Esophagus squamous epithelium (tissue), 5 donors: ENCODE measurements at regions not wholly inside any gene's neighbourhood (a gene's known extent, or its start where the extent isn't known, plus 50 kb on each side); places are given as distances from the start of the nearest gene placed in this dataset.

Source experiments
- DNase-seq: peaks from one replicate; lab custom pipeline; 2025; lab: John Stamatoyannopoulos, UW
- H3K27ac ChIP-seq, 4 donors: fragments of 200-600 bp; sonication (generic); one replicate each; pipeline ENCODE4 v1.5.1; 2016 to 2019; ENCODE audit warnings: mild to moderate bottlenecking in 1 of 4
- H3K27me3 ChIP-seq, 4 donors: fragments of 200-600 bp; sonication (generic); 1 replicate in 3 of 4; 2 replicates in 1 of 4; pipeline versions ENCODE4 v1.5.1 to v1.6.0; 2017 to 2021; ENCODE audit warnings: antibody characterized with exemption in 1 of 4
- H3K36me3 ChIP-seq, 3 donors: fragments of 200-600 bp; sonication (generic); one replicate each; pipeline ENCODE4 v1.5.1; 2016 to 2019
- H3K4me1 ChIP-seq, 3 donors: fragments of 200-600 bp; sonication (generic); one replicate each; pipeline ENCODE4 v1.5.1; 2017 to 2019
- H3K4me3 ChIP-seq, 4 donors: fragments of 200-600 bp; sonication (generic); 1 replicate in 3 of 4; 2 replicates in 1 of 4; pipeline ENCODE4 v1.5.1; 2016 to 2019; ENCODE audit warnings: mild to moderate bottlenecking in 2 of 4, moderate library complexity in 1 of 4
- H3K9me3 ChIP-seq, 3 donors: fragments of 200-600 bp; sonication (generic); one replicate each; pipeline ENCODE4 v1.5.1; 2016 to 2019
- POLR2A ChIP-seq, 4 donors: fragments of 450-650 bp; IDR thresholded peaks; one replicate each; pipeline ENCODE4 v1.6.1; 2017; ENCODE audit warnings: antibody characterized with exemption in 4 of 4, mild to moderate bottlenecking in 4 of 4, moderate library complexity in 3 of 4
- WGBS, 2 donors: methylation state at CpG; one replicate each; pipeline ENCODE4 v1.1.5; 2018; 5-methylcytosine and 5-hydroxymethylcytosine counted together
- intact Hi-C: fragments of 100-400 bp; cut with DNase I; formaldehyde crosslinking; loops from one replicate; pipeline ENCODE4 v1.15.0; 2022
- TF ChIP-seq, protein P1 (sequence below), 6 experiments: fragments of 450-650 bp in 4 of 6; fragments of 200-600 bp in 2 of 6; sonication (generic) in 2 of 6; IDR thresholded peaks; one replicate each; pipeline ENCODE4 v1.5.1; 2016 to 2019; ENCODE audit warnings: antibody characterized with exemption in 6 of 6, mild to moderate bottlenecking in 4 of 6, moderate library complexity in 4 of 6
- donor health status: DM: yes; HTN: yes; CAD: no.

DNA sequence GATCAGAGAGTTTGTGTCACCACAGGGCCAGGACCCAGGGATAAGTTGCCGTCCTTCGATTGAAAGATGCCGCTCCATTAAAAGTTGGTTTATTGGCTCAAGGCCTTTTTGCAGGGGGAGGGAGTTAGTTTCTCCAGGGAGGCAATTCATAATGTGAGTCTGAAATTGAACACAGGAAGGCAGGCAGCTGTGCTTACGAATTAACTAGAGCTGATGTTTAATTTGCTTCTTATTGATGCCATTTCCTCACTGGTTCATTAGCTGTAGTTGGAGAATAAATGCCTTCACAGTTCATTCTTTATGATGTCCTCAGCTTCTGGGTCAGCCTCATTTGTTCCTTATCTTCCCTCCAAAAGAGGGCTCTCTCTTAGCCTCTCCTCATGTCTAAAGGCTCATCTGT, 113.2 kb upstream of the PTPRT start:
- TF ChIP-seq, protein P1, sequence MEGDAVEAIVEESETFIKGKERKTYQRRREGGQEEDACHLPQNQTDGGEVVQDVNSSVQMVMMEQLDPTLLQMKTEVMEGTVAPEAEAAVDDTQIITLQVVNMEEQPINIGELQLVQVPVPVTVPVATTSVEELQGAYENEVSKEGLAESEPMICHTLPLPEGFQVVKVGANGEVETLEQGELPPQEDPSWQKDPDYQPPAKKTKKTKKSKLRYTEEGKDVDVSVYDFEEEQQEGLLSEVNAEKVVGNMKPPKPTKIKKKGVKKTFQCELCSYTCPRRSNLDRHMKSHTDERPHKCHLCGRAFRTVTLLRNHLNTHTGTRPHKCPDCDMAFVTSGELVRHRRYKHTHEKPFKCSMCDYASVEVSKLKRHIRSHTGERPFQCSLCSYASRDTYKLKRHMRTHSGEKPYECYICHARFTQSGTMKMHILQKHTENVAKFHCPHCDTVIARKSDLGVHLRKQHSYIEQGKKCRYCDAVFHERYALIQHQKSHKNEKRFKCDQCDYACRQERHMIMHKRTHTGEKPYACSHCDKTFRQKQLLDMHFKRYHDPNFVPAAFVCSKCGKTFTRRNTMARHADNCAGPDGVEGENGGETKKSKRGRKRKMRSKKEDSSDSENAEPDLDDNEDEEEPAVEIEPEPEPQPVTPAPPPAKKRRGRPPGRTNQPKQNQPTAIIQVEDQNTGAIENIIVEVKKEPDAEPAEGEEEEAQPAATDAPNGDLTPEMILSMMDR (IDR thresholded peaks at IDR 0.05), result no peak
- TF ChIP-seq POLR2A (IDR thresholded peaks at IDR 0.05), result no peak
- 77 to 81% methylated on average over 4 of the region's 4 CpGs for WGBS, 2 donors
- Histone ChIP-seq H3K27ac (no peak overlapping the region), H3K4me3 (no peak overlapping the region), H3K36me3 (no peaks in the 10 kb centered on the region), H3K27me3 (no peaks in the 10 kb centered on the region), H3K9me3 (no peaks in the 10 kb centered on the region), H3K4me1 (no peaks in the 10 kb centered on the region)
- intact Hi-C loops, result no loop called here
- DNase-seq, result no peak

DNA sequence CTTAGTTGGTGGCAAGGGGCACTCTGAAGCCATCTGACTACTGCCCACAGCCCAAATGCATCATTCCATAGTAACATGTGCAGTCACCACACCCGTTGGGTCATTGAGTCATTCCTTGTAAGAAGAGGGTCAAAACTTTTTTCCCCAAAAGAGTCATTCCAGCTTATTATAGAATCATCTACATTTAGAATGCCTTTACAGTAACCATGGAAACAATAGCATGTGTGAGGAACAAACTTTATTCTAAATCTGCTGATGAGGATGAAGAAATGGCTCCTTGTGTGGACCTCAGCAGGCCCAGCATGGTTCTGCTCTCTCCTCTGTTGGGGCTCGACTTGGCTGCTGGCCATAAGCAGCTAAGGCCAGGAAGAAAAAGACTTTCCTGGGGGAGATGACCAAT, 111.2 kb upstream of the PTPRT start:
- TF ChIP-seq, protein P1 (IDR thresholded peaks at IDR 0.05), result no peak
- TF ChIP-seq POLR2A (IDR thresholded peaks at IDR 0.05), result no peak
- Histone ChIP-seq H3K4me1 (no peaks in the 10 kb centered on the region), H3K27me3 (no peaks in the 10 kb centered on the region), H3K36me3 (no peaks in the 10 kb centered on the region), H3K27ac (no peak overlapping the region), H3K4me3 (no peak overlapping the region), H3K9me3 (no peaks in the 10 kb centered on the region)
- intact Hi-C loops, result no loop called here
- DNase-seq, result no peak
- WGBS, 2 donors, result 29 to 33% methylated on average over 2 of the region's 2 CpGs

DNA sequence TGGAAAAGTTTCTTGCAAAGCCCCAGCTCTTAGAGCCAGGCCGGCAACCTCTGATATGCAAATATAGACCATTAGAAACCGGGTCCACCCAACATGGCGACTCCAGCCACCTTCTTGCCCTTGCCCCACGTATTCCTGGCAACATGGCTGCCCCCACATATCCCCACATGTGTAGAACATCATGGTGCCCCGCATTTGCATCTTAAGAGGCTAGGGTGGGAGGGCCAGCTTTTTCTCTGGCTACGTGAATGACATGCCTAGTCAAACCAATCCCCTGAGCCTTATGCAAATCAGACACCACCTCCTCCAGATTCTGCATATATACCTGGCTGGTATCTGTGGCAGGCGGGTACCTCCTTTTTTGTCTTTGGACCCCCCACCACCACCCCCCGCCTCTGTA, 106.1 kb upstream of the PTPRT start:
- no peaks in the 10 kb centered on the region for H3K9me3 ChIP-seq
- no peaks in the 10 kb centered on the region for H3K36me3 ChIP-seq
- TF ChIP-seq POLR2A (IDR thresholded peaks at IDR 0.05), result no peak
- TF ChIP-seq, protein P1 (IDR thresholded peaks at IDR 0.05), result no peak
- H3K27me3 ChIP-seq, result no peaks in the 10 kb centered on the region
- H3K27ac ChIP-seq, result no peak overlapping the region
- intact Hi-C loops, result no loop called here
- DNase-seq, result no peak
- no peaks in the 10 kb centered on the region for H3K4me1 ChIP-seq
- WGBS, 2 donors, result 54 to 80% methylated on average over 8 of the region's 8 CpGs
- no peak overlapping the region for H3K4me3 ChIP-seq

DNA sequence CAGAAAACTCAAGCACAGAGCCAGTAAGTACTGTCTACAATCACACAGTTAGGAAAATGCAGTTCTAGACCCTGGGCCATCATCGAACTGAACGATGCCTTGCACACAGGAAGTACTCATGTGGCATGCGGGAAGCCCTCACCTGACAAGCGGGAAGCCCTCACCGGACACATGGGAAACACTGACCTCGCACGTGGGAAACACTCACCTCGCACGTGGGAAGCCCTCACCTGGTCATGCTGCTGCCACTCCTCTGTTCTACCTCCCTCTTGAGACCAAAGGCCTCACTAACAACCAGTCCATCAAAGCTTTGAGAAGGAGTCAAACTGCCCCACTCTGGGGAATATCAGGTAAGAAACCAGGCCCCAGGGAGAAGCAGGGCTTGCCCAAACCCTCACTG, 105.6 kb upstream of the PTPRT start:
- no peak for DNase-seq
- Histone ChIP-seq H3K27ac (no peak overlapping the region), H3K4me3 (no peak overlapping the region), H3K36me3 (no peaks in the 10 kb centered on the region), H3K4me1 (no peaks in the 10 kb centered on the region), H3K9me3 (no peaks in the 10 kb centered on the region), H3K27me3 (no peaks in the 10 kb centered on the region)
- intact Hi-C loops, result no loop called here
- TF ChIP-seq POLR2A (IDR thresholded peaks at IDR 0.05), result no peak
- TF ChIP-seq, protein P1 (IDR thresholded peaks at IDR 0.05), result no peak
- WGBS, 2 donors, result 97% methylated on average over 6 of the region's 9 CpGs; no CpG with 5 or more reads in 1 of the 2 donors

DNA sequence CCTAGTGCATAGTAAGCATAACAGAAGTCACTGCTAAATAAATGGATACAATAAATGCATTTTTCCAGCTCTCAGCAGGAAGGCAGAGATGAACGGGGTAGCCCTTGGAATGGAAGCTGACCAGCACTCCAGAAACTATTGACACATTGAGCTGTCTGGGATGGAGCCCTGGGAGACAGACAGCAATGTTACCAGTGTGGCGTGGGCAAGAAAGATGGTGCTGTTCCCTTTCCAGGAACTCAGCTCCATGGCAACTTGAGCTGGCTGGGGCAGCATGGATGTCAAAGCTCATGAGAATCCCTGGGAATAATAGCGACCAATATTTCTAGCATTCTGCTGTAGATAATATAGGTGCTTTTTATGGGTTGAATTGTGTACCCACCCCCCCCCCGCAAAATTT, 104.3 kb upstream of the PTPRT start:
- no peak overlapping the region for H3K27ac ChIP-seq
- DNase-seq, result no peak
- H3K4me3 ChIP-seq, result no peak overlapping the region
- H3K27me3 ChIP-seq, result no peaks in the 10 kb centered on the region
- H3K9me3 ChIP-seq, result no peaks in the 10 kb centered on the region
- intact Hi-C loops, result no loop called here
- WGBS, 2 donors, result 61 to 76% methylated on average over 3 to 4 of the region's 4 CpGs
- no peaks in the 10 kb centered on the region for H3K4me1 ChIP-seq
- no peaks in the 10 kb centered on the region for H3K36me3 ChIP-seq
- TF ChIP-seq, protein P1 (IDR thresholded peaks at IDR 0.05), result no peak
- no peak for TF ChIP-seq POLR2A (IDR thresholded peaks at IDR 0.05)
